HG02588 (cell line): ENCODE measurements at regions not wholly inside any gene's neighbourhood (a gene's known extent, or its start where the extent isn't known, plus 50 kb on each side); places are given as distances from the start of the nearest gene placed in this dataset.
"Not testable (repeated sequence)": the region's sequence is repeated elsewhere in the genome, so short reads cannot be mapped to it uniquely, and the experiment has no call there.

Experiments
- ATAC-seq: cut with Tn5 transposase; IDR thresholded peaks from one replicate; pipeline ENCODE4 v1.9.1; 2021; ENCODE audit warnings: mild to moderate bottlenecking, moderate library complexity; ENCODE audit not compliant: unreplicated experiment

DNA sequence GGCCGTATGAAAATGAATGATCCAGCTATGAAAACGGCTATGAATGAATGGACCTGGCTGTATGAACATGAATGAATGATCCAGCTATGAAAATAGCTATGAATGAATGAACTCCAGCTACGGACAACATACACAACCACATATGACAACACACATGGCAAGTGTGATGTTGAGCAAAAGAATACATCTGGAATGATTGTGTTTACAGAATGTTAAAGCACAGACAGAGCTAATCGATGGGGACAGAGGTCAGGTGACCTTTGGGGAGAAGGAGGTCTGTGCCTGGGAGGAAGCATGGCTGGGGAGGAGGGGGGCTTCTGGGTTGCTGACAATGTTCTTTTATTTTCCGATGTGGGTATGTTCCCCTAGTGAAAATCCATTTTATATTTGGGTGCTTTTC, 174.0 kb upstream of the WSCD1 start:
- ATAC-seq: no peak

GRCh38 chr17:5897275-5897911, 172.8 kb upstream of the WSCD1 start:
- no peak for ATAC-seq

- ATAC-seq: not testable (repeated sequence)
Measured at GRCh38 chr17:5897981-5898380, 172.2 kb upstream of the WSCD1 start.

GRCh38 chr17:5898406-5898805, 171.8 kb upstream of the WSCD1 start:
- no peak for ATAC-seq

- ATAC-seq: no peak
Measured at GRCh38 chr17:5899496-5900195, 170.5 kb upstream of the WSCD1 start.

DNA sequence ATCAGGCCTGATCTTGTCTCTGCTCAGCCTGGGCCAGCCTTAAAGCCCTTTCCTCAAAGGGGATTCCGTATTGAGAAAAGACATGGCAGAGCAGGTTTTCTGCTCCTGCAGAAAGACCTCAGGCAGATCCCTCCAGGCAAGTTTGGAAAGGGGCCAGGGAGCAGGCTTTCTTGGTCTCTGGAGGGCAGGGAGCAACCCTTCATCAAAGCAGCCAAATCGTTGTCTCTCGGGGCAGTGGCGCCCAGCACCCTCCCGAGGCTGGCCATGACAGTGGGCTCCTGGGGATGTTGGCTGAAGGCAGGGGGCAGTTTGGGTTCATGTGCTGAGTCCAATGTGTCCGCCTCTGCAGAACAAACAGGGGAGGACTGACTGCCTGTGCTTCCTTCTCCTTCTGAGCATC, 168.4 kb upstream of the WSCD1 start:
- ATAC-seq: no peak

DNA sequence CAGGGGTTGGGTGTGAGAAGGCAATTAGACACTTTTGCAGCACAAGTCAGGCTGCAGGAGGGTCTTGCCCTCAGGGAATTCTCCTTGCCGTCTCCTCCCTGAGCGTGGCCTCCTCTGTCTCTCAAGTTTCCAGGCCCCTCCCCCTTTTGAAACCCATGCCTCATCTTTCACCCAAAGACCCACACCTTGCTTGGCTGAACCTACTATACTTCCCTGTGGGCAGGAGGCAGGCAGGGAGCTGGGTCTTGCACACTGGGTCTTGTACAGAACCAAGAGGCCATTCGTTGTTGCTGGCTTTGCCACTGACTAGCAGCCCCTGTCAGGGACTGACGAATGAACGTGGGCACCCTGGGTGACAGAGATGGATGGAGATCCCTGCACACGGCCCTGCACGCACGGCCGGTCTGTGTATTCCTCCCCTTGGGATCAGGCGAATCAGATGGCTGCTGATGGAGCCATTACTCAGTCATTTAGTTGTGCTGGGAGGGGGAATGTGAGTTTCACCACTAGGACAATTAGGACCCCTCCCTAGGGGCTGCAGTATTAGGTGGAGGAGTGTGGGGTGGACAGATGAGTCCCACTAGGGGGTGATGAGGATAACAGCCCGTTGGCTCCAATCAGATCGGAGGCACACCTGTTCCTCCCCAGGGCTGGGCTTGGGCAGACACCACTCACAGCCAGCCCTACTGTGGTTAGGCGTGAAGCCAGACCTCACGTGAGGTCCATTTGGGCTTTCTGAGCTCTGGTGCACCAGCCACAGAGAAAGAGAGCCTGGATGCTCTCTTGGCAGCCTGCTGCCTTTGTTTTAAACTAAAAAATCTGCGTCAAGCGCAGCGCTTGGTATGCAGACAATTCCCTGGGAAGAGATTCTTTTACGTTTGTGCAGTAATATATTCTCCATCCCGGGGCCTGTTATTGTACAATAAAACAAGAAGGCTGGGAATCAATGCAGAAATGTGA, 167.7 kb upstream of the WSCD1 start:
- no peak for ATAC-seq

GRCh38 chr17:5911919-5912318, 158.3 kb upstream of the WSCD1 start:
- no peak for ATAC-seq

DNA sequence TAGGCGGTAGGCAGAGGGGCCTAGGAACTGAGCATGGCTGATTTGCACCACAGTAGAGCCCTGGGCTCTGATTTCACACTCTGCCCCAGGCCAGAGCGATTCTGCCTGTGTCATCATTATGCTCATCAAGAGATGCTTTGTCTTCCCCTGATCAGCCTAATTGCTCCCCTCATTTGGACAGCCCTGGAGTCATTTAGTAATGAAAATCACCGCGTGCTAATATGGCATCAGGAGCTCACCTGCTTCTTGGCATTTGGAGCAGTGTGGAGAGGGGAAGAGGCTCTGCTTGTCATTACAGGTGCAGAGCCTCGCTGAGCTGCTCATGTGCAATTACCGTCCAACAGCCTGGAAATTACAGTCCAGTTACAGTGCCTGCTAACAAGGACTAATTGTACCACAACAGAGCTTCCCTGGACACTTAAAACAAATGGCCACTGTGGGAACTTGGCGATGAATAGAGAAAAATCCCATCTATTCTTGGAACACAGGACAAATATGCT, 157.1 kb upstream of the WSCD1 start:
- no peak for ATAC-seq

- ATAC-seq: no peak
Measured at GRCh38 chr17:5913641-5914040, 156.5 kb upstream of the WSCD1 start.

GRCh38 chr17:5915337-5915736, 154.8 kb upstream of the WSCD1 start:
- no peak for ATAC-seq

DNA sequence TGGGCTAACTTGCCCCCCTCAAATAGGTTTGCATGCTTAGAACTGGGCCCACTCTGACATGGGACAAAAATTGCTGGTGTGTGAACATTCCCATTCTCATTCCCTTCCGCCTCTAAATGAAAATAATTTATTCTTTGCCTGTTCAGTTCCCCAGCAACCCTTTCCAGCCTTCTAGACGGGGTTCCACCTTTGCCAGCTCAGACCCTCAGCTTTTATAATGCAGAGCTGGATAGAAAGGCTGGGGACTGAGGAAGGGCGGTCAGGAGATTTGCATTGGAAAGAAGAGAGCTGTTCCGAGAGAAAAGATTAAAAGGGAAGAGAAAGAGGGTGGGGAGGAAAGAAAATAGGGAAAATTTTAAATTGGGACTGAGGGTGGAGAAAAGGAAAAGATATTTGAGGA, 151.1 kb upstream of the WSCD1 start:
- no peak for ATAC-seq

- no peak for ATAC-seq
Measured at GRCh38 chr17:5921512-5922282, 148.5 kb upstream of the WSCD1 start.

- ATAC-seq: no peak
Measured at GRCh38 chr17:5922476-5922875, 147.7 kb upstream of the WSCD1 start.

GRCh38 chr17:5929721-5930120, 140.5 kb upstream of the WSCD1 start:
- ATAC-seq: no peak

DNA sequence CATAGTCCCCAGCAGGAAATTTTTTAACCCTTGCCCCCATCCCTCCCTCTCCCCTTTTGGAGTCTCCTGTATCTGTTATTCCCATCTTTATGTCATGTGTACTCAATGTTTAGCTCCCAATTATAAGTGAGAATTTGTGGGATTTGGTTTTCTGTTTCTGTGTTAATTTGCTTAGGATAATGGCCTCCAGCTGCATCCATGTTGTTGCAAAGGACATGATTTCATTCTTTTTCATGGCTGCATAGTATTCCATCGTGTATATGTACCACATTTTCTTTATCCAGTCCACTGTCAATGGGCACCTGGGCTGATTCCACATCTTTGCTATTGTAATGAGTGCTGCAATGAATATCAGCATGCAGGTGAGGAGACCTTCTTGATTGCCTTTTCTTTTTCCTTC, 139.6 kb upstream of the WSCD1 start:
- not testable (repeated sequence) for ATAC-seq

DNA sequence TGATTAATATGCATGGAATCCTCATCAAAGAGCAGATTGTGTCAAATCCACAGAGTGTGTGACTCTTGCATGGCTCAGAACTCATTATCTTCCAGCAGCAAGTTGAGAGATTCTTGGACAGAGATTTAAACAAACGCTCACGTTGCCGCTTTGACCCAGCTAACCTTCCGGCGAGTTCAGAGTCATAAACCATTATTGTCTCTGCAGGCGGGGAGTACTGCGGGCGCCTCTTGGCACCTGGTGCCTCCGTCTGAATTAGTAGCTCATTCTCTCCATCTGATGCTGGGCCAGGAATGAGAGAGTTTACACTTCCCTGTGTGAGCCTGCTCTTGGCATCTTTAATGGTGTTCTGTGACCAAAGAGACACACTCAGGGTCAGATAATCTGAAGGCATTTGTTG, 138.6 kb upstream of the WSCD1 start:
- ATAC-seq: no peak

DNA sequence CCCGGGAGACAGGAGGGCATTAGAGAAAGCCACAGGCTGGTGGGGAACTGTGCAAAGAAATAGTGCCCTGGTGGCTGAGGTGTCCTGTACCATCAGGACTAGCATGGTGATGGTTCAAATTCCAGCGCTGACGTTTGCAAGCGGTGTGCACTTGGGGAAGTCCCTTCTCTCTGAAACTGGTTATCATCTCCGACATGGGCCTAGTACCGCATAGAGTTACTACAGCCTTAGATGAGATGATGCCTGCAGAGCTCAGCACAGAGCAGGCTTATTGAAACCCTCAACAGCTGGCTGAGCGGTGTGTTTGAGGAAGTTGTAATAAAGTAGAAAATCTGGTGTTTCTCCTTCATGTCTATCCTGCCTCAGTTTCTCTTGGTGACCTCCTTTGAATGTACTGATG, 136.7 kb upstream of the WSCD1 start:
- no peak for ATAC-seq

- no peak for ATAC-seq
Measured at GRCh38 chr17:5941258-5941657, 128.9 kb upstream of the WSCD1 start.

DNA sequence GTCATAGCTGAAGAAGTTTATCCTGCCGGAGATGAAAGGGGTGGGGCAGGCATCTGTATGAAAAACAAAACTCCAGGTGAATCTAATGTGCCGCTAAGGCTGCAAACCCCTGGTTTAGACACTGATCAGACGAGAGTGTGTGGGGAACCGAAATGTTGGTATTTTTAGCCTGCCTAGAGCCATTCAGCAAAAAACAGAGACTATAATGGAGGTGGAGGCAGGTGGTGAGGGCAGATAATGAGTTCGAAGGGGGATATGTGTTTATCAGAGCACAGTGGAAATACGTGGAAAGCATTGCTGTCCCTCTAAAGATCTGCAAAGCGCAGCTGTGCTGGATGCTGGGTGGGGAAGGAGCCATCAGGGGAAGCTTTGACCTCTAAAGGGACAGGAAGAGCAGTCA, 127.5 kb upstream of the WSCD1 start:
- ATAC-seq: no peak

DNA sequence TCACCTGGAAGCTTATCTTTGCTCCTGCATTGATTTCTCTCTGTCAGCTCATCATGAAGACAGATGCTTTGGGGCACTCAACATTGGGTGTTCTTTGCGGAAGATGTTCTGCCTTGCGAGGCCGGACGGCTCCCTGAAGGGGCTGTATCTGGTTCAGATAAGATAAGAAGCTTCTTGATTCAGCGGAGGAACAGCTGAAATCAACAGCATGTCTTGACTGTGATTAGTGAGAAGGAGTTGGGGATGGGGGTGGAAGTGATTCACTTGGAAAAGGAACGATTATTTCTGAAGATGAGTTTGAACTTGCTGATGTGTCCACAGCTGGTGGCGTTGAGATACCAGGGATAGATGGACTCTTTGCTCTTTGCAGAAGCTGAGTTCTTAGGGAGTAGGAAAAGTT, 126.9 kb upstream of the WSCD1 start:
- ATAC-seq: no peak
